Thoracic aorta (tissue), 2 donors: ENCODE measurements at regions not wholly inside any gene's neighbourhood (a gene's known extent, or its start where the extent isn't known, plus 50 kb on each side); places are given as distances from the start of the nearest gene placed in this dataset.

Experiments
- ATAC-seq: fragments of 150-250 bp; one replicate; pipeline ENCODE4 v1.8.0; 2017; ENCODE audit warnings: low read depth; ENCODE audit not compliant: insufficient number of reproducible peaks, low FRiP score
- DNase-seq: peaks from one replicate; pipeline ENCODE4 v3.0.0-alpha.2; 2020; ENCODE audit warnings: low spot score
- H3K27ac ChIP-seq, 2 donors: fragments of 200-600 bp; sonication (generic); 1 replicate in 1 of 2; 2 replicates in 1 of 2; pipeline ENCODE4 v1.5.1; 2016; ENCODE audit warnings: mild to moderate bottlenecking in 2 of 2, moderate library complexity in 2 of 2
- H3K27me3 ChIP-seq: fragments of 200-600 bp; sonication (generic); replicated peaks from 2 replicates; pipeline ENCODE4 v1.6.0; 2016; ENCODE audit warnings: mild to moderate bottlenecking; ENCODE audit not compliant: insufficient read depth
- H3K36me3 ChIP-seq: fragments of 200-600 bp; sonication (generic); one replicate; pipeline ENCODE4 v1.5.1; 2016
- H3K4me1 ChIP-seq, 2 donors: fragments of 200-600 bp; sonication (generic); 1 replicate in 1 of 2; 2 replicates in 1 of 2; pipeline versions ENCODE4 v1.5.1 to v1.6.0; 2016; ENCODE audit warnings: low read depth in 2 of 2, mild to moderate bottlenecking in 1 of 2; ENCODE audit not compliant: control insufficient read depth in 1 of 2
- H3K4me3 ChIP-seq: fragments of 200-600 bp; sonication (generic); 2 replicates; pipeline ENCODE4 v1.5.1; 2016; ENCODE audit warnings: mild to moderate bottlenecking
- H3K9me3 ChIP-seq: fragments of 200-600 bp; sonication (generic); 2 replicates; pipeline ENCODE4 v1.5.1; 2016
- CTCF ChIP-seq: fragments of 200-600 bp; sonication (generic); IDR thresholded peaks from one replicate; pipeline ENCODE4 v1.5.1; 2019; ENCODE audit warnings: antibody characterized with exemption

GRCh38 chr5:68709239-68709638 is 384.6 kb upstream of the SLC30A5 start:
- Histone ChIP-seq H3K4me1 (peaks cover 5 to 15% of the 10 kb centered on the region in 2 donors), H3K4me3 (no peak overlapping the region), H3K27ac (no peak overlapping the region), H3K9me3 (no peaks in the 10 kb centered on the region), H3K27me3 (no peaks in the 10 kb centered on the region), H3K36me3 (no peaks in the 10 kb centered on the region)
- no peak for TF ChIP-seq CTCF
- no peak for ATAC-seq
- DNase-seq = no peak

- peaks cover 5 to 15% of the 10 kb centered on the region in 2 donors for H3K4me1 ChIP-seq
- no peak overlapping the region for H3K27ac ChIP-seq
- no peaks in the 10 kb centered on the region for H3K27me3 ChIP-seq
- H3K36me3 ChIP-seq = no peaks in the 10 kb centered on the region
- TF ChIP-seq CTCF = no peak
- H3K9me3 ChIP-seq = no peaks in the 10 kb centered on the region
- DNase-seq (no peak), ATAC-seq (no peak)
- no peak overlapping the region for H3K4me3 ChIP-seq
Measured at GRCh38 chr5:68710514-68710913, 383.3 kb upstream of the SLC30A5 start.

GRCh38 chr5:68711293-68712200 is 382.3 kb upstream of the SLC30A5 start:
- Histone ChIP-seq H3K27ac (no peak overlapping the region), H3K9me3 (no peaks in the 10 kb centered on the region), H3K36me3 (no peaks in the 10 kb centered on the region), H3K27me3 (no peaks in the 10 kb centered on the region), H3K4me3 (no peak overlapping the region), H3K4me1 (peaks cover 5 to 15% of the 10 kb centered on the region in 2 donors)
- DNase-seq = no peak
- no peak for TF ChIP-seq CTCF
- no peak for ATAC-seq

GRCh38 chr5:68714810-68715209 is 379.0 kb upstream of the SLC30A5 start:
- Histone ChIP-seq H3K27ac (no peak overlapping the region), H3K27me3 (no peaks in the 10 kb centered on the region), H3K4me3 (no peak overlapping the region), H3K36me3 (no peaks in the 10 kb centered on the region), H3K4me1 (peaks cover 0 to 5% of the 10 kb centered on the region in 2 donors), H3K9me3 (no peaks in the 10 kb centered on the region)
- ATAC-seq (no peak), DNase-seq (no peak)
- TF ChIP-seq CTCF = no peak

GRCh38 chr5:68720884-68721610 is 372.8 kb upstream of the SLC30A5 start:
- Histone ChIP-seq H3K4me3 (no peak overlapping the region), H3K4me1 (no peaks in the 10 kb centered on the region), H3K36me3 (no peaks in the 10 kb centered on the region), H3K27me3 (no peaks in the 10 kb centered on the region), H3K27ac (no peak overlapping the region), H3K9me3 (no peaks in the 10 kb centered on the region)
- no peak for ATAC-seq
- TF ChIP-seq CTCF = no peak
- no peak for DNase-seq
